ENCODE measurements at regions not wholly inside any gene's neighbourhood (a gene's known extent, or its start where the extent isn't known, plus 50 kb on each side); places are given as distances from the start of the nearest gene placed in this dataset.

- DNase-seq, result no peak
Measured at GRCh38 chr2:9681427-9681817, 50.6 kb upstream of the YWHAQ start.

DNA sequence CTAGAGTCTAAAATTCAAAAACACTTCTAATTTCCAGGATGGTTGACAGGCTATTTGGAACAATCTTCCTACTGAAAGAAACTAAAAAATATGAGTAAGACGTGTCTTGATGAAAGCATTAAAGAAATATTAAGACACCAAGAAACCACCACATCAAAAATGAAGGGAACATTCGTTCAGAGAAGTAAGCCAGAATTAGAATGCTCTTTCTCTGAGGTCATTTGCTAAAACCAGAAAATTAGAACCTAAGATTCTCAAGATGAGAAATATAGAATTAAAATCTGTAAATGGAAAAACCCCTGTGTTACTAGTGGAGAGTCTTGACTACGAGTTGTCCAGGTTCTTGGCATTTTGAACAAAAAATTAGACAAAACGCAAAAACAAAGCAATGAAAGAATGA, 54.8 kb upstream of the YWHAQ start:
- DNase-seq, result no peak

DNA sequence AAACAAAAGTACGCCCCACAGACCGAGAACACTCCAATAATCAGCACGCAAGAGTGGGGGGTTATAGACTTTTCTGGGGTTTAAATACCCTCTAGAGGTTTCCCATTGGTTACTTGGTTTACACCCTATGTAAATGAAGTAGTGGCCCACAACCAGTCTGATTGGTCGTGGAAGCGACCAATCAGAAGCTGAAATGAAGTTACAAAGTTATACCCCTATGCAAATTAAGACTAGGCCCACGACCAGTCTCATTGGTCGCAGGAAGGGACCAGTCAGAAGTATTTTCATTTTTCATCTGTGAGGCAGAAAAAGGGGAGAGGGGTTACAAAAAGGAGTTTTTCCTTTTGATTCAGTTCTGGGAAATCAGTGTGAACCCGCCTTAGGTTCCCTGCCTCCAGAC, 55.3 kb upstream of the YWHAQ start:
- no peak for DNase-seq

- peak; percentile 64 for DNase-seq
Measured at GRCh38 chr2:9690252-9690651, 59.5 kb upstream of the YWHAQ start.

GRCh38 chr2:9690716-9691498, 60.1 kb upstream of the YWHAQ start:
- no peak for DNase-seq

GRCh38 chr2:9692456-9693195, 61.8 kb upstream of the YWHAQ start:
- DNase-seq, result peak; percentile 55

DNA sequence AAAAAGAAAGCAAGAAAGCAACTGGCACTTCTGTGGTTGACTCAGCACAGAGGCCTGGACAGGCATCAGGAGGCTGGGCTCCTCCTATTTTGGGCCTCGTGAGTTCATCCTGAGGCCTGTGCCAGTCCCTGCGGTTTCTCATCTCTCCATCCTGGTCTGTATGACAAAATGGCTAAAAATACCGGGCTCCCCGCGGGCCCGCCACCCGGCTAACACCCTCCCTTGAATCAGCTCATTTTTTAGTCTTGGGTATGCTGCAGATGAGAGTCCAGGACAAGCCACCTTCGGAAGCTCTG, 62.3 kb upstream of the YWHAQ start:
- DNase-seq, result peak; percentile 74

DNA sequence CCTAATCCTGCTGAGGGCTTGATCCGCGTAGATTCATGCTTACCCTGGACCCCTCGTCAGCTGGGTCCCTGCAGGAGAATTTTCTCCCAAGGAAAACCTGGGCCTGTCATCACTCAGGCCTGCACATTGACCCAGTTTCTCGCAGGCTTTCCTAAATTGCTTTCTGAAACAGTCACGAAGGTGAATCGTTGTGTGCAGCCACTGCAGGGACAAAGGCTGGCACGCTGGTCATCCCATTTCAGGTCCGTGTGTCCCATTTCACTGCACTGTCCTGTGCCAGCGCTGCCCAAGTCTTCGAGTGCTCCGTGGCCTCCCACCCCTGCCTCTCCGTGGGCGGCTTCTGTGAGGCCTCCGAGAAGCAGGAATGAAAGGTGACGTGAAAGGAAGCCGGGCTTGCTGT, 62.8 kb upstream of the YWHAQ start:
- DNase-seq, result no peak

- no peak for DNase-seq
Measured at GRCh38 chr2:9694661-9695234, 64.0 kb upstream of the YWHAQ start.

- DNase-seq, result no peak
Measured at GRCh38 chr2:9695941-9696340, 65.1 kb upstream of the YWHAQ start.

DNA sequence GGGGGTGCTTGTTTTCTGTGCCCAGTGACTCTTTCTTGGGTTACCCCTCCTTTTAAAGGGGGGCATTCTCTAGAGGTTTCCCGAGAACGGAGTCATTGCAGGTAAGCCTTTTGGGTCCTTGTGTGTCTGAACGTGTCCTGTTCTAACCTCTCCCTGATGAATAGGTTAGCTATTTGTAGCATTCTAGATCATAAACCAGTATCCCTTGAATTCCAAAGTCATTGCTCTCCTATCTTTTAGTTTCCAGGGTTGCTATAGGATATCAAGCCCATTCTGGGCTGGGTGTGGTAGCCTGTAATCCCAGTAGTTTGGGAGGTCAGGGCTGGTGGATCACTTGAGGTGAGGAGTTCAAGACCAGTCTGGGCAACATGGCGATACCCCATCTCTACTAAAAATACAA, 65.9 kb upstream of the YWHAQ start:
- no peak for DNase-seq

- DNase-seq, result no peak
Measured at GRCh38 chr2:9697909-9698308, 67.1 kb upstream of the YWHAQ start.

- DNase-seq, result no peak
Measured at GRCh38 chr2:9699139-9700108, 68.6 kb upstream of the YWHAQ start.

GRCh38 chr2:9700109-9700495, 69.3 kb upstream of the YWHAQ start:
- DNase-seq, result no peak

- DNase-seq, result no peak
Measured at GRCh38 chr2:9702604-9703084, 71.8 kb upstream of the YWHAQ start.

- peak; percentile 88 for DNase-seq
Measured at GRCh38 chr2:9703085-9703678, 72.4 kb upstream of the YWHAQ start.

DNA sequence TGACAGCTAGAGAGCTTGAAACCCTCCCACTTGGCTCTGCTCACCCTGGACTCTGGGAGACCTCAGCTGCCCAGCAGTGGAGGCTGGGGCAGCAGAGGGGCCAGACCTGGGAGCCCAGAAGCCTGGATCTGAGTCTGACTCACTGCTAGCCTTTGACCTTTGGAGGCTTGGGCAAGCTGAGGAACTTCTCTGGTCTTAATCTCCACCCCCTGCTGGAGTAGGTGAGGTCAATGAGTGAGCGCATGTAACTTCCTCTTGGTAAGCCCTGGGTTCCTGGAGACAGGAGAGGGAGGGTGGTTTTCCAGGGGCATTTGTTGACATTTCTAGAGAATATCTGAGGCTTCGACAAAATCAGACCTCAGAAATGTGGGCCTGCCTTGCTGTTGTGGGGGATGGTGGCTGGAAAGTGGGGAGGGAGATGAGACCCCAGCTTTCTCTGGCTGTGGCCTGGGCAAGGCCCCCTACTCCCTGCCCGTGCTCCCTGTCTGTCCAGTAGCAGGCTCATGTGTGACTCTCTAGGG, 73.0 kb upstream of the YWHAQ start:
- peak; percentile 53 for DNase-seq

DNA sequence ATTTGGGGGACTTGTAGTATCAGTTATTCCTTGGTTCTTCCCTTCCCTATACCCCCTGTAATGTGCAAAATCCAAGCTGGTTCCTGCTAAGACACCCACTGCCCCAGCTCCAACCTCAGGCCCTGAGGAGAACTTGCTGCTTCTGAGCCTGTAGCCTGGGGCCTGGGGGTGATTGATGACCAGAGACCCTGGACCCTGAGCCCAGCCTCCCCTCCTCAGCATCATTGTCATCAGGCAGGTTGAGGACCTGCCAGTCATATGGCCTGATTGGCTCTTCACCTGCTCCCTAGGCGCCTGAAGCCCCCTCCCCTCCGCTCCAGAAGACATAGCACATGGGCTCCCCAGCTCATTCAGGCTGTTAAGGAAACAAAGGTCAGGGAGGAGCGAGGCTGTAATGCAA, 73.8 kb upstream of the YWHAQ start:
- no peak for DNase-seq

DNA sequence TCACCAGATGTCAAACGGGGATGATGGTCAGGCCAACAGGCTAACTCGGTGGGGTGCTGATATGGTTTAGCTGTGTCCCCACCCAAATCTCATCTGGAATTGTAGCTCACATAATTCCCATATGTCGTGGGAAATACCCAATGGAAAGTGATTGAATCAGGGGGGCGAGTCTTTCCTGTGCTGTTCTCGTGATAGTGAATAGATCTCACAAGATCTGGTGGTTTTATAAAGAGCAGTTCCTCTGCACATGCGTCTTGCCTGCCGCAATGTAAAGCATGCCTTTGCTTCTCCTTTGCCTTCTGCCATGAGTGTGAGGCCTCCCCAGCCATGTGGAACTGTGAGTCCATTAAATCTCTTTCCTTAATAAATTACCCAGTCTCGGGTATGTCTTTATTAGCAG, 74.4 kb upstream of the YWHAQ start:
- DNase-seq, result no peak

GRCh38 chr2:9707008-9707407, 76.2 kb upstream of the YWHAQ start:
- DNase-seq, result no peak

DNA sequence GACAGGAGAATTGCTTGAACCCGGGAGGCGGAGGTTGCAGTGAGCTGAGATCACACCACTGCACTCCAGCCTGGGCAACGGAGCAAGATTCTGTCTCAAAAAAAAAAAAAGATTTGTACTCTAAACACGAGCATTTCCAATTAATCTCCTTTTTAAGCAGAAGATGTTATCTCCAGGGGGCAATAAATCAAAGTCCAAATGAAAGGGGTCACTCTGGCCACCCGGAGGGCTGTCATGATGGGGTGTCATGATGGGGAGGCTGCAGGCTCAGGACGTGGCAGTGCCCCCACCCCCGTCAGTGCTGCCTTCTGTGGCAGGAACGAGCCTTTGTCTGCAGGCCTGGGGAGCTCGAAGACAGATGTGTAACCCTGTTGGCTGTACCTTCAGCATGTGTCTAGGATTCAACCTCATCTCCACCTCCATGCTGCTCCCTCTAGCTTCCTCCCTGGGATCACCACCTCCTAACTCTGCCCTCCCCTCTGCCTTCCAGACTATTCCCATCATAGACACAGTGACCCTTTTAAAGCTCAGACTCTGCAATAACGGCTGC, 76.9 kb upstream of the YWHAQ start:
- DNase-seq, result no peak
